Stomach (tissue), 4 donors: ENCODE measurements at regions not wholly inside any gene's neighbourhood (a gene's known extent, or its start where the extent isn't known, plus 50 kb on each side); places are given as distances from the start of the nearest gene placed in this dataset.

Experiments used
- EP300 ChIP-seq: sonication (generic); formaldehyde crosslinking; IDR thresholded peaks from one replicate; pipeline ENCODE4 v1.6.1; 2017; ENCODE audit warnings: antibody characterized with exemption
- POLR2AphosphoS5 ChIP-seq, 3 donors: sonication (generic); formaldehyde crosslinking; IDR thresholded peaks; one replicate each; pipeline ENCODE4 v1.6.1; 2016; ENCODE audit warnings: antibody characterized with exemption in 3 of 3

- TF ChIP-seq POLR2AphosphoS5 (IDR thresholded peaks at IDR 0.05) (no peak), EP300 (no peak)
Observed at GRCh38 chr18:71252351-71252865, 963.6 kb downstream of the SOCS6 start.
